ENCODE measurements at regions not wholly inside any gene's neighbourhood (a gene's known extent, or its start where the extent isn't known, plus 50 kb on each side); places are given as distances from the start of the nearest gene placed in this dataset.

- TF ChIP-seq BCLAF1 (IDR thresholded peaks at IDR 0.05) (no peak), CREM (IDR thresholded peaks at IDR 0.05; ENCODE audit: low read depth) (no peak), ZBED1 (IDR thresholded peaks at IDR 0.05; ENCODE audit: borderline replicate concordance) (no peak), NRF1 (conservative IDR thresholded peaks at IDR 0.05; ENCODE audit: low read depth, low read length) (no peak), HDAC2 (IDR thresholded peaks at IDR 0.05) (no peak)
Measured at GRCh38 chr9:30482499-30482898, 1901.9 kb upstream of the ACO1 start (continued).

- Histone ChIP-seq H3K4me3 (no peak overlapping the region), H3K79me2 (ENCODE audit: control insufficient read depth, insufficient read depth, low read length) (no peaks in the 10 kb centered on the region), H4K20me1 (ENCODE audit: control insufficient read depth, insufficient read depth) (no peaks in the 10 kb centered on the region), H3K4me2 (ENCODE audit: control insufficient read depth, insufficient read depth) (no peak overlapping the region), H3K4me1 (ENCODE audit: control insufficient read depth, insufficient read depth, low read length) (no peaks in the 10 kb centered on the region), H3K27me3 (replicated peaks in 1 of 2; ENCODE audit: control insufficient read depth in 2 of 2, insufficient read depth in 2 of 2, low read length in 1 of 2) (no peaks in the 10 kb centered on the region), H2AFZ (ENCODE audit: control insufficient read depth, low read depth, low read length) (no peak overlapping the region), H3K9me3 (replicated peaks; ENCODE audit: control insufficient read depth, insufficient read depth, low read length) (no peaks in the 10 kb centered on the region), H3K27ac (ENCODE audit: control insufficient read depth, insufficient read depth) (no peak overlapping the region), H3K36me3 (ENCODE audit: control insufficient read depth in 2 of 2, insufficient read depth in 2 of 2, low read length in 1 of 2) (no peaks in the 10 kb centered on the region), H3K9ac (ENCODE audit: control insufficient read depth, insufficient read depth, low read length) (no peak overlapping the region)
- FAIRE-seq (no peak), ATAC-seq (no peak), DNase-seq (ENCODE audit: low read depth, low spot score) (no peak)
- ChIA-PET POLR2A (no interaction called here), CTCF (no interaction called here), SMC1A (ENCODE audit: uncharacterized antibody, unreplicated experiment) (no interaction called here), RAD21 (ENCODE audit: unreplicated experiment) (no interaction called here)
- WGBS (ENCODE audit: insufficient coverage, insufficient replicate concordance, low lambda C conversion rate, missing lambda C conversion rate), result 20% methylated on average over 2 of the region's 2 CpGs
- intact Hi-C loops (cut with micrococcal nuclease; ENCODE audit: unreplicated experiment) (no loop called here), in situ Hi-C loops (cut with MboI) (no loop called here)
- no TSS peak for BruUV-seq (replicated peaks)
- no peak for TF ChIP-seq HDGF (IDR thresholded peaks at IDR 0.05)
- no peak for TF ChIP-seq JUND (IDR thresholded peaks at IDR 0.05; ENCODE audit: low read depth, low read length)
- TF ChIP-seq SIN3A (IDR thresholded peaks at IDR 0.05; ENCODE audit: low read depth, low read length), result no peak
- TF ChIP-seq IKZF2 (IDR thresholded peaks at IDR 0.05), result no peak
- TF ChIP-seq RELB (IDR thresholded peaks at IDR 0.05; ENCODE audit: low read depth), result no peak
- TF ChIP-seq TCF3 (IDR thresholded peaks at IDR 0.05; ENCODE audit: borderline replicate concordance, insufficient read depth, low read depth, low read length), result no peak
- no peak for TF ChIP-seq WRNIP1 (IDR thresholded peaks at IDR 0.05; ENCODE audit: borderline replicate concordance, low read depth, low read length)
- no peak for TF ChIP-seq CEBPB (IDR thresholded peaks at IDR 0.05; ENCODE audit: borderline replicate concordance in 1 of 2, low read depth in 2 of 2, low read length in 2 of 2)
- TF ChIP-seq GABPA (IDR thresholded peaks at IDR 0.05; ENCODE audit: low read depth), result no peak
- no peak for TF ChIP-seq MEF2A (IDR thresholded peaks at IDR 0.05; ENCODE audit: insufficient read depth, low read depth, low read length)
- TF ChIP-seq NR2C1 (IDR thresholded peaks at IDR 0.05), result no peak
- TF ChIP-seq ZZZ3 (IDR thresholded peaks at IDR 0.05; ENCODE audit: control insufficient read depth, insufficient read length, low read depth), result no peak
- TF ChIP-seq ZBTB4 (CRISPR knock-in tag; IDR thresholded peaks at IDR 0.05), result no peak
- TF ChIP-seq LARP7 (IDR thresholded peaks at IDR 0.05), result no peak
Measured at GRCh38 chr9:30484690-30485089, 1899.8 kb upstream of the ACO1 start.
